ENCODE measurements at regions not wholly inside any gene's neighbourhood (a gene's known extent, or its start where the extent isn't known, plus 50 kb on each side); places are given as distances from the start of the nearest gene placed in this dataset.

- H4K20me1 ChIP-seq (ENCODE audit: insufficient read depth, low read length), result no peaks in the 10 kb centered on the region
- intact Hi-C loops (cut with micrococcal nuclease), result no loop called here
- H3K4me1 ChIP-seq (ENCODE audit: control insufficient read depth in 1 of 2, insufficient read depth in 2 of 2, low read length in 2 of 2), result no peaks in the 10 kb centered on the region
- WGBS (ENCODE audit: insufficient coverage), result no CpG with 5 or more reads among the region's 1 CpG
- H3K9me3 Mint-ChIP-seq, result peaks cover 0 to 8% (median 0%) of the 10 kb centered on the region in 7 donors
- no peak overlapping the region for H3K9ac ChIP-seq (ENCODE audit: insufficient read depth, low read length, poor library complexity, severe bottlenecking)
- no peak overlapping the region for H2AFZ ChIP-seq (ENCODE audit: insufficient read depth, low read depth, low read length, poor library complexity, severe bottlenecking)
- TF ChIP-seq, protein P1, sequence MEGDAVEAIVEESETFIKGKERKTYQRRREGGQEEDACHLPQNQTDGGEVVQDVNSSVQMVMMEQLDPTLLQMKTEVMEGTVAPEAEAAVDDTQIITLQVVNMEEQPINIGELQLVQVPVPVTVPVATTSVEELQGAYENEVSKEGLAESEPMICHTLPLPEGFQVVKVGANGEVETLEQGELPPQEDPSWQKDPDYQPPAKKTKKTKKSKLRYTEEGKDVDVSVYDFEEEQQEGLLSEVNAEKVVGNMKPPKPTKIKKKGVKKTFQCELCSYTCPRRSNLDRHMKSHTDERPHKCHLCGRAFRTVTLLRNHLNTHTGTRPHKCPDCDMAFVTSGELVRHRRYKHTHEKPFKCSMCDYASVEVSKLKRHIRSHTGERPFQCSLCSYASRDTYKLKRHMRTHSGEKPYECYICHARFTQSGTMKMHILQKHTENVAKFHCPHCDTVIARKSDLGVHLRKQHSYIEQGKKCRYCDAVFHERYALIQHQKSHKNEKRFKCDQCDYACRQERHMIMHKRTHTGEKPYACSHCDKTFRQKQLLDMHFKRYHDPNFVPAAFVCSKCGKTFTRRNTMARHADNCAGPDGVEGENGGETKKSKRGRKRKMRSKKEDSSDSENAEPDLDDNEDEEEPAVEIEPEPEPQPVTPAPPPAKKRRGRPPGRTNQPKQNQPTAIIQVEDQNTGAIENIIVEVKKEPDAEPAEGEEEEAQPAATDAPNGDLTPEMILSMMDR (IDR thresholded peaks at IDR 0.05), result no peak
- H3K36me3 Mint-ChIP-seq, result no peaks in the 10 kb centered on the region
- no peak overlapping the region for H3K4me3 Mint-ChIP-seq
- H3K27ac ChIP-seq (ENCODE audit: low read depth in 1 of 2, low read length in 2 of 2), result no peak overlapping the region
- DNase-seq, result no peak
- H3K27me3 Mint-ChIP-seq (ENCODE audit: low read depth in 3 of 3), result no peaks in the 10 kb centered on the region
- H3K27me3 ChIP-seq (ENCODE audit: control insufficient read depth in 2 of 2, insufficient read depth in 2 of 2, low read length in 2 of 2), result no peaks in the 10 kb centered on the region
- H3K27ac Mint-ChIP-seq, result no peak overlapping the region
- no peaks in the 10 kb centered on the region for H3K79me2 ChIP-seq (ENCODE audit: insufficient read depth, low read length)
- no peak overlapping the region for H3K4me2 ChIP-seq (replicated peaks; ENCODE audit: extremely low read depth, low read length, poor library complexity, severe bottlenecking)
- peaks cover 0 to 3% of the 10 kb centered on the region in 2 donors for H3K9me3 ChIP-seq (replicated peaks in 1 of 2; ENCODE audit: control insufficient read depth in 1 of 2, insufficient read depth in 1 of 2, low read length in 2 of 2)
- H3K36me3 ChIP-seq (replicated peaks in 1 of 2; ENCODE audit: control insufficient read depth in 1 of 2, insufficient read depth in 2 of 2, low read length in 2 of 2), result no peaks in the 10 kb centered on the region
- H3K4me3 ChIP-seq (replicated peaks in 1 of 3; ENCODE audit: low read depth in 2 of 3, low read length in 3 of 3), result no peak overlapping the region
- H3K4me1 Mint-ChIP-seq, result no peaks in the 10 kb centered on the region
Observed at GRCh38 chr2:163266772-163267171, 428.2 kb upstream of the KCNH7 start.

DNA sequence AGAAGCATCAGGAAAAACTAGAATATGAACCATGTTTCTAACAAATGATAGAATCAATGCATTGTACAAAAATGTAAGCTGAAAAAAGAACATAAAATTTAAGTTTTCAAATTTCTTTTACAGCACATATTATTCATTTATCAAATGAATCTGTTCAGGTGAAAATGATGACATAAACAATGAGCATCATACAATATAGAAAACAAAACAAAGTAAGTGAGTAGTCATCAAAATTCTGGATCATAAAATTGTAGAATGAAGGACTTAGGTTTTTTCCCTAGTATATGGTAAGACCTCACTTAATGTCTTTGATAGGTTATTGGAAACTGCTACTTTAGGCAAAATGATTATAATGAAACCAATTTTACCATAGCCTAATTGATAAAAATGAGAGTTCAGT is 427.0 kb upstream of the KCNH7 start:
- Mint-ChIP-seq H3K4me1 (no peaks in the 10 kb centered on the region), H3K4me3 (no peak overlapping the region), H3K27me3 (ENCODE audit: low read depth in 3 of 3) (no peaks in the 10 kb centered on the region), H3K36me3 (no peaks in the 10 kb centered on the region), H3K9me3 (peaks cover 0 to 8% (median 0%) of the 10 kb centered on the region in 7 donors), H3K27ac (no peak overlapping the region)
- Histone ChIP-seq H3K36me3 (replicated peaks in 1 of 2; ENCODE audit: control insufficient read depth in 1 of 2, insufficient read depth in 2 of 2, low read length in 2 of 2) (no peaks in the 10 kb centered on the region), H3K27me3 (ENCODE audit: control insufficient read depth in 2 of 2, insufficient read depth in 2 of 2, low read length in 2 of 2) (no peaks in the 10 kb centered on the region), H3K79me2 (ENCODE audit: insufficient read depth, low read length) (no peaks in the 10 kb centered on the region), H3K9ac (ENCODE audit: insufficient read depth, low read length, poor library complexity, severe bottlenecking) (no peak overlapping the region), H3K9me3 (replicated peaks in 1 of 2; ENCODE audit: control insufficient read depth in 1 of 2, insufficient read depth in 1 of 2, low read length in 2 of 2) (peaks cover 0 to 3% of the 10 kb centered on the region in 2 donors), H3K4me1 (ENCODE audit: control insufficient read depth in 1 of 2, insufficient read depth in 2 of 2, low read length in 2 of 2) (no peaks in the 10 kb centered on the region), H3K4me2 (replicated peaks; ENCODE audit: extremely low read depth, low read length, poor library complexity, severe bottlenecking) (no peak overlapping the region), H4K20me1 (ENCODE audit: insufficient read depth, low read length) (no peaks in the 10 kb centered on the region), H3K4me3 (replicated peaks in 1 of 3; ENCODE audit: low read depth in 2 of 3, low read length in 3 of 3) (no peak overlapping the region), H3K27ac (ENCODE audit: low read depth in 1 of 2, low read length in 2 of 2) (no peak overlapping the region), H2AFZ (ENCODE audit: insufficient read depth, low read depth, low read length, poor library complexity, severe bottlenecking) (no peak overlapping the region)
- TF ChIP-seq, protein P1 (IDR thresholded peaks at IDR 0.05), result no peak
- intact Hi-C loops (cut with micrococcal nuclease), result no loop called here
- no peak for DNase-seq

Data from CD14-positive monocyte (primary cell).